Neural progenitor cell (in vitro differentiated cells): ENCODE measurements at regions not wholly inside any gene's neighbourhood (a gene's known extent, or its start where the extent isn't known, plus 50 kb on each side); places are given as distances from the start of the nearest gene placed in this dataset.

Experiments used
- DNase-seq: peaks from one replicate; pipeline ENCODE4 v3.0.0-alpha.2; 2016; ENCODE audit warnings: low spot score
- H2AFZ ChIP-seq: fragments of 200-600 bp; sonication (generic); replicated peaks from 2 replicates; pipeline ENCODE4 v1.6.1; 2016; ENCODE audit warnings: antibody characterized with exemption
- H3F3A ChIP-seq: fragments of 200-600 bp; sonication (generic); 2 replicates; pipeline ENCODE4 v1.6.1; 2016; ENCODE audit warnings: antibody characterized with exemption, low read depth
- H3K27ac ChIP-seq: fragments of 200-600 bp; sonication (generic); 2 replicates; pipeline ENCODE4 v1.5.1; 2016; ENCODE audit warnings: mild to moderate bottlenecking
- H3K27me3 ChIP-seq: fragments of 200-600 bp; sonication (generic); 2 replicates; pipeline ENCODE4 v1.6.1; 2016; ENCODE audit warnings: mild to moderate bottlenecking, moderate library complexity
- H3K36me3 ChIP-seq: fragments of 200-600 bp; sonication (generic); 2 replicates; pipeline ENCODE4 v1.5.1; 2016
- H3K4me1 ChIP-seq: fragments of 200-600 bp; sonication (generic); 2 replicates; pipeline ENCODE4 v1.6.1; 2016; ENCODE audit warnings: mixed run types
- H3K4me2 ChIP-seq: fragments of 200-600 bp; sonication (generic); 2 replicates; pipeline ENCODE4 v1.6.1; 2016
- H3K4me3 ChIP-seq: fragments of 200-600 bp; sonication (generic); 2 replicates; pipeline ENCODE4 v1.5.1; 2016
- H3K79me2 ChIP-seq: fragments of 200-600 bp; sonication (generic); 2 replicates; pipeline ENCODE4 v1.6.1; 2016; ENCODE audit warnings: low read depth
- H3K9ac ChIP-seq: fragments of 200-600 bp; sonication (generic); 2 replicates; pipeline ENCODE4 v1.6.1; 2016
- H3K9me3 ChIP-seq: fragments of 200-600 bp; sonication (generic); 2 replicates; pipeline ENCODE4 v1.5.1; 2016; ENCODE audit warnings: low read depth
- H4K20me1 ChIP-seq: fragments of 200-600 bp; sonication (generic); 2 replicates; pipeline ENCODE4 v1.6.1; 2016; ENCODE audit warnings: low read depth
- H3K27ac Mint-ChIP-seq: 3 replicates; pipeline ENCODE4 v1.8.0; 2021; ENCODE audit warnings: mixed read lengths
- H3K27me3 Mint-ChIP-seq: 2 replicates; pipeline ENCODE4 v1.8.0; 2022; ENCODE audit warnings: low read depth, mild to moderate bottlenecking, inconsistent platforms, moderate library complexity, mixed read lengths; ENCODE audit not compliant: insufficient read depth
- H3K36me3 Mint-ChIP-seq: 3 replicates; pipeline ENCODE4 v1.8.0; 2021; ENCODE audit warnings: mixed read lengths
- H3K4me1 Mint-ChIP-seq: 3 replicates; pipeline ENCODE4 v1.8.0; 2021; ENCODE audit warnings: mixed read lengths
- H3K4me3 Mint-ChIP-seq: 3 replicates; pipeline ENCODE4 v1.8.0; 2021; ENCODE audit warnings: mild to moderate bottlenecking, moderate library complexity, mixed read lengths
- H3K9me3 Mint-ChIP-seq: 3 replicates; pipeline ENCODE4 v1.8.0; 2020; ENCODE audit warnings: mixed read lengths
- EZH2 ChIP-seq: fragments of 200-600 bp; sonication (generic); IDR thresholded peaks from 2 replicates; pipeline ENCODE4 v1.6.1; 2017; ENCODE audit warnings: antibody characterized with exemption, mild to moderate bottlenecking, moderate library complexity
- EZH2phosphoT487 ChIP-seq: fragments of 200-600 bp; sonication (generic); IDR thresholded peaks from 2 replicates; pipeline ENCODE4 v1.6.1; 2017; ENCODE audit warnings: antibody characterized with exemption
- TF ChIP-seq, protein P1 (sequence below): fragments of 200-600 bp; sonication (generic); IDR thresholded peaks from 2 replicates; pipeline ENCODE4 v1.5.1; 2017; ENCODE audit warnings: antibody characterized with exemption, mild to moderate bottlenecking

DNA sequence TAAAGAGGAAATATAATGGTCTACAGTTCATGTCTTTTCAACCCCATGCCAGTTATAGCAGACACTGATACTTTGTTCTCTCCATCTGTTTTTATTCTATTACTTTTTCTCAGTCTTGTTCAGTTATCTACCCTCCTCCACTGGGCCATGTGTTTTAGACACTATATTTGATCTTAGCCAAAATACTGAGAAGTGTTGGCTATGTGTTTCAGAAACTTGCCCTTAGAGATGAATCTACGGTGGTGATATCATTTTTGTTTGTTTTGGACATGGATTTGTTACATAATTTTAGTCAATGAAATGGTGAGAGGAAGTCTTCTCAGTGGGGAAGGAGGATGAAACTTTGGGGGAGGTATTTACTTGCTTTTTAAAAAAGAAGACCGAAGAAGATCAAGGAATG, 211.5 kb upstream of the DDX53 start:
- Mint-ChIP-seq H3K4me1 (no peaks in the 10 kb centered on the region), H3K27ac (no peak overlapping the region), H3K9me3 (peaks cover 9% of the 10 kb centered on the region), H3K4me3 (no peak overlapping the region), H3K36me3 (no peaks in the 10 kb centered on the region), H3K27me3 (no peaks in the 10 kb centered on the region)
- Histone ChIP-seq H3K79me2 (no peaks in the 10 kb centered on the region), H2AFZ (no peak overlapping the region), H3K9me3 (no peaks in the 10 kb centered on the region), H3K27ac (no peak overlapping the region), H3K4me1 (no peaks in the 10 kb centered on the region), H3K4me2 (no peak overlapping the region), H3K36me3 (no peaks in the 10 kb centered on the region), H3K27me3 (no peaks in the 10 kb centered on the region), H3K9ac (no peak overlapping the region), H3F3A (no peaks in the 10 kb centered on the region), H4K20me1 (no peaks in the 10 kb centered on the region), H3K4me3 (no peak overlapping the region)
- no peak for TF ChIP-seq EZH2phosphoT487
- TF ChIP-seq, protein P1, sequence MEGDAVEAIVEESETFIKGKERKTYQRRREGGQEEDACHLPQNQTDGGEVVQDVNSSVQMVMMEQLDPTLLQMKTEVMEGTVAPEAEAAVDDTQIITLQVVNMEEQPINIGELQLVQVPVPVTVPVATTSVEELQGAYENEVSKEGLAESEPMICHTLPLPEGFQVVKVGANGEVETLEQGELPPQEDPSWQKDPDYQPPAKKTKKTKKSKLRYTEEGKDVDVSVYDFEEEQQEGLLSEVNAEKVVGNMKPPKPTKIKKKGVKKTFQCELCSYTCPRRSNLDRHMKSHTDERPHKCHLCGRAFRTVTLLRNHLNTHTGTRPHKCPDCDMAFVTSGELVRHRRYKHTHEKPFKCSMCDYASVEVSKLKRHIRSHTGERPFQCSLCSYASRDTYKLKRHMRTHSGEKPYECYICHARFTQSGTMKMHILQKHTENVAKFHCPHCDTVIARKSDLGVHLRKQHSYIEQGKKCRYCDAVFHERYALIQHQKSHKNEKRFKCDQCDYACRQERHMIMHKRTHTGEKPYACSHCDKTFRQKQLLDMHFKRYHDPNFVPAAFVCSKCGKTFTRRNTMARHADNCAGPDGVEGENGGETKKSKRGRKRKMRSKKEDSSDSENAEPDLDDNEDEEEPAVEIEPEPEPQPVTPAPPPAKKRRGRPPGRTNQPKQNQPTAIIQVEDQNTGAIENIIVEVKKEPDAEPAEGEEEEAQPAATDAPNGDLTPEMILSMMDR, result no peak
- TF ChIP-seq EZH2, result no peak
- no peak for DNase-seq

DNA sequence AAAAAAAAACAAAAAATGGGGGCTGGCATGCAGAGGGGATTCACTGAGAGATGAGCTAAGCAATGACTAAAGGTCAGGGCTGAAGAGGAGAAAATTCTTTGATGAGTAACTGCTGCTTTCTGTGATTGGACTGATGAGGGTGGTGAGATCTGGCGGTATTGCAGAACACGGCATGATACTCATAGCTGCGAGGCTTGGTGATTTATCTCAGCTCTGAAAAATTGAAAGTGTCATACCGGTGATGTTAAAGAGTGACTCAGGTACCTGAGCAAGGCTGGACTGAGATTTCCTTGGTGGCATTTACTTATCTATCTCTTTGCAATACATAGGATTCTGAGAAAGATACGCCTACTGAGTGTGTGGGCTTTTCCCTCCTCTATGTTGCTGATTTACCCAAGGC, 204.1 kb upstream of the DDX53 start:
- no peaks in the 10 kb centered on the region for H3K36me3 ChIP-seq
- no peaks in the 10 kb centered on the region for H3F3A ChIP-seq
- no peaks in the 10 kb centered on the region for H3K27me3 ChIP-seq
- no peak overlapping the region for H3K27ac Mint-ChIP-seq
- H2AFZ ChIP-seq, result no peak overlapping the region
- H3K9me3 ChIP-seq, result no peaks in the 10 kb centered on the region
- H3K9ac ChIP-seq, result no peak overlapping the region
- H3K27ac ChIP-seq, result no peak overlapping the region
- H3K4me3 ChIP-seq, result no peak overlapping the region
- peaks cover 5% of the 10 kb centered on the region for H3K9me3 Mint-ChIP-seq
- H3K79me2 ChIP-seq, result no peaks in the 10 kb centered on the region
- no peaks in the 10 kb centered on the region for H4K20me1 ChIP-seq
- no peaks in the 10 kb centered on the region for H3K4me1 ChIP-seq
- no peaks in the 10 kb centered on the region for H3K36me3 Mint-ChIP-seq
- H3K4me2 ChIP-seq, result no peak overlapping the region
- no peak for DNase-seq
- TF ChIP-seq, protein P1, result no peak
- no peak for TF ChIP-seq EZH2phosphoT487
- TF ChIP-seq EZH2, result no peak
- H3K4me1 Mint-ChIP-seq, result no peaks in the 10 kb centered on the region
- H3K27me3 Mint-ChIP-seq, result no peaks in the 10 kb centered on the region
- no peak overlapping the region for H3K4me3 Mint-ChIP-seq

DNA sequence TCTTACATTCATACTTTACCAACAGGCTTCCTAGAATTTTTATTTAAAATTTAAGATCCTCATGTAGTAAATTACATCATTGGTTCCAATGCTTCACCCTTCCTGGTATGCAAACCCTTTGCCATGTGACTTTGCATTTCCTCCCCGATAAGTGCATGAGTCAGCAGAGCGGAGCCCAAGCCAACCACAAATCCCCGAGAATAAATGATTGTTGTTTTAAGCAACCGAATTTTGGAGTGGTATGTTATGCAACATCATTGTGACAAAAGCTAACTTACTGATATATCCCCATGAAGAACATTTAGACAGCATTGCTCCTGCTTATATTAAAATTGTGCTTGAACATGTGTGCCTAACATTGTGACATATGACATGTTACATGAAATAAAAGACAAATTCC, 199.4 kb upstream of the DDX53 start:
- H3K27ac Mint-ChIP-seq, result no peak overlapping the region
- Histone ChIP-seq H3K79me2 (no peaks in the 10 kb centered on the region), H4K20me1 (no peaks in the 10 kb centered on the region), H3F3A (no peaks in the 10 kb centered on the region), H3K9ac (no peak overlapping the region), H3K4me1 (no peaks in the 10 kb centered on the region), H3K4me2 (no peak overlapping the region), H3K27me3 (no peaks in the 10 kb centered on the region), H3K36me3 (no peaks in the 10 kb centered on the region), H3K9me3 (no peaks in the 10 kb centered on the region), H3K4me3 (no peak overlapping the region), H2AFZ (no peak overlapping the region), H3K27ac (no peak overlapping the region)
- no peaks in the 10 kb centered on the region for H3K4me1 Mint-ChIP-seq
- no peaks in the 10 kb centered on the region for H3K9me3 Mint-ChIP-seq
- H3K4me3 Mint-ChIP-seq, result no peak overlapping the region
- TF ChIP-seq EZH2 (no peak), EZH2phosphoT487 (no peak)
- TF ChIP-seq, protein P1, result no peak
- H3K27me3 Mint-ChIP-seq, result no peaks in the 10 kb centered on the region
- DNase-seq, result no peak
- no peaks in the 10 kb centered on the region for H3K36me3 Mint-ChIP-seq

DNA sequence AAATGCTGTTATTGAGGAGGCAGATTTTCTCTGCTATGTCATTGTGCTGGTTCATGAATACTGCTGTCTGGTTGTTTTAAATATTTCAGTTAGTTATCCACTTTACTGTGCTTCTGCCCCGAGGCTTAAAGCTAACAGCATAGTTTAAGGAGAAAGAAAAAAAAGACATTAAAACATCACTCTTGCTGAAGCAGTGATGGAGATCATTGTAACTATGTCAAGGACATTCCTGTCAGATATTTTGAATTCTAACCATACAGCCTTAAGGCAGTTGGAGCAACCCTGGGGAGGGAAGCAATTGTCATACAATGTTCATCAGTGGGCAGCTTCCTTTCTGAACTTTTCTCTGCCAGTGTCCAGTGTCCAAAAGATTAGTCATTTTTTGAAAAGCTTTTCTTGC, 199.0 kb upstream of the DDX53 start:
- Histone ChIP-seq H3K4me3 (no peak overlapping the region), H3K9ac (no peak overlapping the region), H3K9me3 (no peaks in the 10 kb centered on the region), H3K36me3 (no peaks in the 10 kb centered on the region), H3K4me2 (no peak overlapping the region), H3K27me3 (no peaks in the 10 kb centered on the region), H3K79me2 (no peaks in the 10 kb centered on the region), H3K27ac (no peak overlapping the region), H4K20me1 (no peaks in the 10 kb centered on the region), H3F3A (no peaks in the 10 kb centered on the region), H2AFZ (no peak overlapping the region), H3K4me1 (no peaks in the 10 kb centered on the region)
- H3K4me1 Mint-ChIP-seq, result no peaks in the 10 kb centered on the region
- H3K4me3 Mint-ChIP-seq, result no peak overlapping the region
- TF ChIP-seq EZH2 (no peak), EZH2phosphoT487 (no peak)
- TF ChIP-seq, protein P1, result no peak
- H3K9me3 Mint-ChIP-seq, result no peaks in the 10 kb centered on the region
- no peak for DNase-seq
- no peaks in the 10 kb centered on the region for H3K27me3 Mint-ChIP-seq
- H3K27ac Mint-ChIP-seq, result no peak overlapping the region
- no peaks in the 10 kb centered on the region for H3K36me3 Mint-ChIP-seq
